ENCODE measurements at regions not wholly inside any gene's neighbourhood (a gene's known extent, or its start where the extent isn't known, plus 50 kb on each side); places are given as distances from the start of the nearest gene placed in this dataset.

DNA sequence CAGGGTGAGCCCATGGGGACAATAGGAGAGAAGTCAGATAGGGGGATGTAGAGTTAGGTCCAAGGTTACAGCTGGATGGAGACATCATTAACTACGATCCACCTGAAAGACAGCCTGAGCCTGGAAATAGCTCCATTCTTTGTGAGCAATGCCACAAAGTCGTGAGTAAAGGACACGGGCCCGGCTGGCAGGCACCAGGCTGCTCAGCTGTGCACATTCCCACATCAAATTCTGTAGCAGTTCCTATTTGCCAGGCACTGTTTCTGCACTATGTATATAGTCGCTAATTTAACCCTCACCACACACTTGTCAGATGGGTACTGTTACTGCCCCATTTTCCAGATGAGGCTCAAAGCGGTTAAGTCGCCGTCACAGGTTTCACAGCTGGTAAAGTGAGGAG is 338.0 kb upstream of the KAZN start:
- TF ChIP-seq CTCF (IDR thresholded peaks at IDR 0.05) = no peak
- TF ChIP-seq ZNF138 (CRISPR knock-in tag; conservative IDR thresholded peaks at IDR 0.05) = no peak
- TF ChIP-seq HMGXB4 (CRISPR knock-in tag; IDR thresholded peaks at IDR 0.05) = no peak
